WTC11 (cell line): ENCODE measurements at regions not wholly inside any gene's neighbourhood (a gene's known extent, or its start where the extent isn't known, plus 50 kb on each side); places are given as distances from the start of the nearest gene placed in this dataset.

Experiments used
- CTCF ChIP-seq: fragments of 200-600 bp; IDR thresholded peaks from 2 replicates; pipeline ENCODE4 v1.8.0; 2022; ENCODE audit warnings: antibody characterized with exemption
- NR3C1 ChIP-seq: sonication (generic); formaldehyde crosslinking; conservative IDR thresholded peaks from 2 replicates; pipeline ENCODE4 v1.8.1; 2023; ENCODE audit warnings: low read depth, mild to moderate bottlenecking, missing genetic modification reagents

DNA sequence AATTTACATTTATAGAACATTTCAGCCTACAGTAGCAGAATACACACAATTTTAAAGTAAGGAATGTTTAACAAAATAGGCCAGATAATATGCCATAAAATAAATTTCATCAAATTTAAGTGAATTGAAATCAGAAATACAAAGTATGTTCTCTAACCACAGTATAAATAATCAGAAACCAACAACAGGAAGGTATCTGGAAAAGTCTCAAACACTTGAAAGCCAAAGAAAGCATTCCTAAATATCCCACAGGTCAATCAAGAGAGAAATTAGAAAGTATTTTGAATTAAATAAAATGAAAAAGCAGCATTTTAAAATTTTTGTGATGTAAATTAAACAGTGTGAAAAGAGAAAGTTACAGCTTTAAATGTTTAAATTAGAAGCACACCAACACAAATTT is 899.2 kb downstream of the PDHA2 start:
- no peak for TF ChIP-seq NR3C1
- no peak for TF ChIP-seq CTCF
